Psoas muscle (tissue), 7 donors: ENCODE measurements at regions not wholly inside any gene's neighbourhood (a gene's known extent, or its start where the extent isn't known, plus 50 kb on each side); places are given as distances from the start of the nearest gene placed in this dataset.

Experiments used
- ATAC-seq, 4 donors: fragments of 200-7000 bp; cut with Tn5 transposase; one replicate each; pipeline ENCODE4 v1.9.1; 2020; ENCODE audit warnings: moderate library complexity in 3 of 4, mild to moderate bottlenecking in 2 of 4
- DNase-seq, 2 donors: peaks; one replicate each; pipeline ENCODE4 v3.0.0-alpha.2; 2020
- H3K27ac ChIP-seq: fragments of 200-600 bp; one replicate; pipeline ENCODE4 v1.8.0; 2022
- H3K27me3 ChIP-seq, 3 donors: fragments of 200-600 bp in 1 of 3; one replicate each; pipeline versions ENCODE4 v1.6.1 to v1.8.0; 2013 to 2022; ENCODE audit warnings: low read length in 2 of 3, mild to moderate bottlenecking in 2 of 3, moderate library complexity in 1 of 3; ENCODE audit not compliant: insufficient read depth in 3 of 3
- H3K36me3 ChIP-seq, 2 donors: fragments of 200-600 bp in 1 of 2; one replicate each; pipeline versions ENCODE4 v1.6.1 to v1.8.0; 2013 to 2022; ENCODE audit warnings: low read depth in 1 of 2, mild to moderate bottlenecking in 1 of 2, moderate library complexity in 1 of 2; ENCODE audit not compliant: insufficient read depth in 1 of 2
- H3K4me1 ChIP-seq: fragments of 200-600 bp; one replicate; pipeline ENCODE4 v1.8.0; 2022
- H3K4me3 ChIP-seq: fragments of 200-600 bp; one replicate; pipeline ENCODE4 v1.8.0; 2022; ENCODE audit warnings: mild to moderate bottlenecking
- H3K9me3 ChIP-seq: fragments of 200-600 bp; one replicate; pipeline ENCODE4 v1.8.0; 2022
- WGBS, 3 donors: extraction: QIAGEN DNeasy Blood & Tissue Kit; methylation state at CpG; one replicate each; pipeline versions ENCODE4 v1.1.6 to v1.1.7; 2013; 5-methylcytosine and 5-hydroxymethylcytosine counted together
- intact Hi-C, 2 donors: fragments of 100-400 bp; cut with DNase I; formaldehyde crosslinking; loops; one replicate each; pipeline versions ENCODE4 v1.11.0 to v1.14.2; 2022
- TF ChIP-seq, protein P1 (sequence below): fragments of 200-600 bp; IDR thresholded peaks from one replicate; pipeline ENCODE4 v1.8.0; 2022; ENCODE audit warnings: antibody characterized with exemption
- donor health status: healthy with polysubstance abuse.
- donor health status: DM: no; HTN: no; CAD: no; lungs with moderate emphysema.
- donor health status: Bipolar disorder and iron deficiency.
- donor health status: healthy.
- donor health status: DM: yes; HTN: yes; CAD: no.
- donor health status: DM: no; HTN: no; CAD: no.
- donor health status: DM: yes; HTN: yes; CAD: no.

DNA sequence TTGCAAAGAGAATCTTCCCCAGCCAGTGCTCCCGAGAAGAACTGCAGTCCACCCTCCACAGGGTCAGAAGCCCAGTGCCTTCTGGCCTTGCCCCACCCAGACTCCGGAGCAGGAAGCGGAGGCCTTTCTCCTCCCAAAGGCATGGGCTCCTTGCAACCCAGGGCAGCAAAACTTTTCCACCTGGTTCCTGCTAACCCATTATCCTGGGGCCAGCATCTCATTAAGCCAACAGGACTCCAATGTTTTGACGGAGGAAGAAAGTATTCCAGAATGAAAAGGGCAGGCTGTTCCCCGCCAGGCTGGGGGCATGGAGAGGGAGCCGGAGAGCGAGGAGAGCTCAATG, 88.1 kb downstream of the RTL6 start:
- Histone ChIP-seq H3K36me3 (no peaks in the 10 kb centered on the region), H3K4me1 (no peaks in the 10 kb centered on the region), H3K27me3 (peaks cover 0 to 14% (median 2%) of the 10 kb centered on the region in 3 donors), H3K4me3 (no peak overlapping the region), H3K9me3 (no peaks in the 10 kb centered on the region), H3K27ac (no peak overlapping the region)
- no peak for DNase-seq
- intact Hi-C loops, result no loop called here
- no peak for ATAC-seq
- TF ChIP-seq, protein P1, sequence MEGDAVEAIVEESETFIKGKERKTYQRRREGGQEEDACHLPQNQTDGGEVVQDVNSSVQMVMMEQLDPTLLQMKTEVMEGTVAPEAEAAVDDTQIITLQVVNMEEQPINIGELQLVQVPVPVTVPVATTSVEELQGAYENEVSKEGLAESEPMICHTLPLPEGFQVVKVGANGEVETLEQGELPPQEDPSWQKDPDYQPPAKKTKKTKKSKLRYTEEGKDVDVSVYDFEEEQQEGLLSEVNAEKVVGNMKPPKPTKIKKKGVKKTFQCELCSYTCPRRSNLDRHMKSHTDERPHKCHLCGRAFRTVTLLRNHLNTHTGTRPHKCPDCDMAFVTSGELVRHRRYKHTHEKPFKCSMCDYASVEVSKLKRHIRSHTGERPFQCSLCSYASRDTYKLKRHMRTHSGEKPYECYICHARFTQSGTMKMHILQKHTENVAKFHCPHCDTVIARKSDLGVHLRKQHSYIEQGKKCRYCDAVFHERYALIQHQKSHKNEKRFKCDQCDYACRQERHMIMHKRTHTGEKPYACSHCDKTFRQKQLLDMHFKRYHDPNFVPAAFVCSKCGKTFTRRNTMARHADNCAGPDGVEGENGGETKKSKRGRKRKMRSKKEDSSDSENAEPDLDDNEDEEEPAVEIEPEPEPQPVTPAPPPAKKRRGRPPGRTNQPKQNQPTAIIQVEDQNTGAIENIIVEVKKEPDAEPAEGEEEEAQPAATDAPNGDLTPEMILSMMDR, result no peak
- 67 to 89% (median 68%) methylated on average over 7 of the region's 7 CpGs for WGBS, 3 donors

DNA sequence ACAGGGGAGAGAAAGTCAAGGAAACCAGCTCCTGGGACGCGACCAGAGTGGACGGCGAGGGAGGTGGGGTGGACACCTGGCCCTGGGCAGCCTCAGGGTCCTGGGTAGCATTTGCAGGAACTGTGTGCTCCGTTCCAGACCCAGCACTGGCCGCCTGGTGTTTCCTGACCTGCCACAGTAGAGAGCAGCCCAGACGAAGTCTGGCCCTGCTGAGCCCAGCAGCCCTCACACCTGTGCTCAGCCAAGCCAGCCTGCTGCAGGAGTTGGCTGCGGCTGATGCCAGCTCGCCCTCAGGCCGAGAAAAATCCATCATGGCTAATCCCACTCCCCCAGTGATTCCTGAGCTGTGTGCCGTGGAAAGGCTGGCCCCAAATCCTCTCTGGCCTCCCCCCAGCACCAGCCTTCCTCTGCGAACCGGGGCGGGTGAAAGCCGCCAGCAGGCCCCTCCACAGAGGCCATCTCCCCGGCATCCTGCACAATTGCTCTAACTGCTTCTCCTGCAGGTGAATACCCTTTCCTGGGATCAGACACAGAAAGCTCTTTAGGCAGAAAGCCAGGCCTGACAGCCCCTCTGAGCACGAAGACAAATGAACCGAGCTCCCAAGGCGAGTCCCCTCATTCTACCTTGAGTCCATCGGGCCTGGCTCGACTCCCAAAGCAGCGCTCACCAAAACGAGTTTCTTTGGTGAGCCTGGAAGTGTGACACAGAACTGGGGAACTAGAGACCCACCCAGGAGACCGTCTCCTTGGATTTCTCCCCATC, 88.6 kb downstream of the RTL6 start:
- H3K27ac ChIP-seq, result no peak overlapping the region
- ATAC-seq (no peak), DNase-seq (no peak)
- H3K9me3 ChIP-seq, result no peaks in the 10 kb centered on the region
- no peak overlapping the region for H3K4me3 ChIP-seq
- intact Hi-C loops, result no loop called here
- TF ChIP-seq, protein P1, result no peak
- WGBS, 3 donors, result 62 to 71% (median 66%) methylated on average over 24 of the region's 24 CpGs
- no peaks in the 10 kb centered on the region for H3K4me1 ChIP-seq
- H3K27me3 ChIP-seq, result peaks cover 0 to 14% (median 2%) of the 10 kb centered on the region in 3 donors
- H3K36me3 ChIP-seq, result no peaks in the 10 kb centered on the region

DNA sequence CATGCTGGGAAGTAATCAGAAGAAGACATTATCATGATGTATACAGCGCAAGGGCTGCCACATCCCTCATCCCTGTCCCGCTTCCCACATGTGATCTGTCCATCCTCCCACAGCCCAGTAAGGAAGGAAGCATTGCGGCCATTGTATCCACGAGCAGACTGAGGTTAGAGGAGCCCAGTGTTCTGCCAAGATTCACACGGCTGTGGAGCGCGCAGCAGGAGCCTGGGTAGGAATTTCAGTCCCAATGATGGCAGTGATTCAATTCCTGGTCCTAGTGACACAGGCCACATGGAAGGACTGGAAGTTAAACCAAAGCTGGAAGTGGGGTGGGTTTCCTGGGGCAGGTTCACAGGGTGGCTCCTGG, 89.2 kb downstream of the RTL6 start:
- Histone ChIP-seq H3K27me3 (peaks cover 0 to 14% (median 2%) of the 10 kb centered on the region in 3 donors), H3K36me3 (no peaks in the 10 kb centered on the region), H3K4me1 (no peaks in the 10 kb centered on the region), H3K4me3 (no peak overlapping the region), H3K9me3 (no peaks in the 10 kb centered on the region), H3K27ac (no peak overlapping the region)
- TF ChIP-seq, protein P1, result no peak
- intact Hi-C loops, result no loop called here
- 61 to 66% (median 62%) methylated on average over 7 of the region's 7 CpGs for WGBS, 3 donors
- DNase-seq (no peak), ATAC-seq (no peak)

DNA sequence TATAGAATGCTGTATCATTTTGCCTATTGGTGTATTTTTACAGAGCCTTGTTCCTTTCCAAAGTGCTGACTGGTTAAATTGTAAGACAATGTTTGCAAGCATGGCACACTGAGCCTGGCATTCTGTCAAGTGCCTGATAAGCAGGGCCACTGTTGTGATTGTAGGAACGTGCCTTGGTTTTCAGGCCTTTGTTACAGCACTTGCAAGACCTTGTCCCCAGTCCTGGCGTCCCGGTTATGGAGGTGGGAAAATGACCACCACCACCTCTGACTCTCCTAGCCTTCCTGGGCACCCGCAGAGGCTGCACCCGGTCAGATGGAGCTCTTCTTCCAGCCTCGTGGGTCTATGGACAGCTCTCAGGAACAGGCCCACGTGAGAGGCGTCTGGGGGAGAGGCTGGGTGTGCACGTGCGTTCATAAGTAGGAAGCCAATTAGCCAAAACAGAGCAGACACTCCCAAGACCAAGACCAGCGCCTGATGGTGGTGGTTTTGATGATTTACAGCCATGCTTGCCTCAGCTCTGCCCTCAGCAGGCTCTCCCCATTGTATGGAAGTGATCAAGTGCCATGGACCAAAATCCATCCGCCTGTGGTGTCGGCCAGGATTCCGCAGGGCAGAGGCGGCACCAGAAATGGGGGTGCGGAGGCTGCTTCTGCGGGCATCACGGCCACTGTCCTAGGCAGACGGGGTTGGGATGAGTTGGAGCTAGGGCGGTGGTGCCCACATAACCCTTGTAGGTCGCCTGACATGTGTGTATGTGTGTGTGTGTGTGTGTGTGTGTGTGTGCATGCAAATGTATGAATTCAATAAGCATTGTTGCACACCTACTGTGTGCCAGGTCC, 89.8 kb downstream of the RTL6 start:
- TF ChIP-seq, protein P1, result no peak
- H3K27me3 ChIP-seq, result peaks cover 0 to 13% (median 2%) of the 10 kb centered on the region in 3 donors
- no peaks in the 10 kb centered on the region for H3K36me3 ChIP-seq
- ATAC-seq (no peak), DNase-seq (no peak)
- no peak overlapping the region for H3K27ac ChIP-seq
- WGBS, 3 donors, result 82 to 84% (median 83%) methylated on average over 21 of the region's 21 CpGs
- intact Hi-C loops, result no loop called here
- no peaks in the 10 kb centered on the region for H3K9me3 ChIP-seq
- H3K4me3 ChIP-seq, result no peak overlapping the region
- no peaks in the 10 kb centered on the region for H3K4me1 ChIP-seq
